H1 (cell line): ENCODE measurements at regions not wholly inside any gene's neighbourhood (a gene's known extent, or its start where the extent isn't known, plus 50 kb on each side); places are given as distances from the start of the nearest gene placed in this dataset.

Experiments used
- SP1 ChIP-seq: IDR thresholded peaks from 2 replicates; pipeline ENCODE4 v1.6.1; 2011; ENCODE audit warnings: low read depth, low read length

DNA sequence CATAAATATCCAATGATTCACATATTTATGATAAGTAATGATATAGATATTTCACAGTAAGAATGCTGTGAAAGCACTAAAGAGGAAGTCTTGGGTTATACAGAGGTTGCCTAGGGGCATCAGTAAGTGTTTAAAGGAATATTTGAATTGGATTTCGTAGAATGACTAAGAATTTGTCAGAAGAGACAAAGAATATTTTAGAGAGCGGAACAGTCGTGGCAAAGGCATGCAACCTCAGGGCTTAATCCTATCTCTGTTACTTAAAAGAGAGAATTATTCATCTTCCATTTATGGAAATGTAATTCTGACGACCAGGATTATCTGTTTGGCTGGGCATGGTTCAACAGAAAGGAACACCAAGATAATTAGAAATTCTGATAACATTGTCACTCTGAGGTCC lies 171.9 kb upstream of the NR5A2 start (continued):
- TF ChIP-seq SP1, result no peak
